Omental fat pad (tissue), 3 donors: ENCODE measurements at regions not wholly inside any gene's neighbourhood (a gene's known extent, or its start where the extent isn't known, plus 50 kb on each side); places are given as distances from the start of the nearest gene placed in this dataset.

Experiments used
- ATAC-seq: fragments of 150-250 bp; one replicate; pipeline ENCODE4 v1.9.1; 2016; ENCODE audit warnings: mild to moderate bottlenecking, moderate library complexity; ENCODE audit not compliant: low FRiP score
- DNase-seq: peaks from one replicate; pipeline ENCODE4 v3.0.0-alpha.2; 2019; ENCODE audit warnings: low spot score
- TF ChIP-seq, protein P1 (sequence below), 3 donors: fragments of 450-650 bp; IDR thresholded peaks; one replicate each; pipeline ENCODE4 v1.5.1; 2016 to 2017; ENCODE audit warnings: antibody characterized with exemption in 3 of 3, mild to moderate bottlenecking in 3 of 3, moderate library complexity in 2 of 3

DNA sequence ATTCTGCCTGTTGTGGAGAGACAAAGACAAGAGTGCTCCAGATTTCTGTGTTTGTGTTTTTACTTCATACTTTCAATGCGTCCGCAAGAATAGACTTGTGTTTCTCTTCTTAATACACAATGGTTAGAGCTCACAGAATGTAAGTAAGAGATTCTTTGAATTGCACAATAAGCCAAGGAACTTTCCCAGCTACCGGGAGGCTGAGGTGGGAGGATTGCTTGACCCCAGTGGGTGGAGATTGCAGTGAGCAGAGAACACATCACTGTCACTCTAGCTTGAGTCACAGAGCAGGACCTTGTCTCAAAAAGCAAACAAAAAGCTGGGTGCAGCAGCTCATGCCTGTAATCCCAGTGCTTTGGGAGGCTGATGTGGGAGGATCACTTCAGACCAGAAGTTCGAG, 250.7 kb upstream of the MYO3A start:
- no peak for ATAC-seq
- no peak for DNase-seq
- TF ChIP-seq, protein P1, sequence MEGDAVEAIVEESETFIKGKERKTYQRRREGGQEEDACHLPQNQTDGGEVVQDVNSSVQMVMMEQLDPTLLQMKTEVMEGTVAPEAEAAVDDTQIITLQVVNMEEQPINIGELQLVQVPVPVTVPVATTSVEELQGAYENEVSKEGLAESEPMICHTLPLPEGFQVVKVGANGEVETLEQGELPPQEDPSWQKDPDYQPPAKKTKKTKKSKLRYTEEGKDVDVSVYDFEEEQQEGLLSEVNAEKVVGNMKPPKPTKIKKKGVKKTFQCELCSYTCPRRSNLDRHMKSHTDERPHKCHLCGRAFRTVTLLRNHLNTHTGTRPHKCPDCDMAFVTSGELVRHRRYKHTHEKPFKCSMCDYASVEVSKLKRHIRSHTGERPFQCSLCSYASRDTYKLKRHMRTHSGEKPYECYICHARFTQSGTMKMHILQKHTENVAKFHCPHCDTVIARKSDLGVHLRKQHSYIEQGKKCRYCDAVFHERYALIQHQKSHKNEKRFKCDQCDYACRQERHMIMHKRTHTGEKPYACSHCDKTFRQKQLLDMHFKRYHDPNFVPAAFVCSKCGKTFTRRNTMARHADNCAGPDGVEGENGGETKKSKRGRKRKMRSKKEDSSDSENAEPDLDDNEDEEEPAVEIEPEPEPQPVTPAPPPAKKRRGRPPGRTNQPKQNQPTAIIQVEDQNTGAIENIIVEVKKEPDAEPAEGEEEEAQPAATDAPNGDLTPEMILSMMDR (IDR thresholded peaks at IDR 0.05) = no peak

DNA sequence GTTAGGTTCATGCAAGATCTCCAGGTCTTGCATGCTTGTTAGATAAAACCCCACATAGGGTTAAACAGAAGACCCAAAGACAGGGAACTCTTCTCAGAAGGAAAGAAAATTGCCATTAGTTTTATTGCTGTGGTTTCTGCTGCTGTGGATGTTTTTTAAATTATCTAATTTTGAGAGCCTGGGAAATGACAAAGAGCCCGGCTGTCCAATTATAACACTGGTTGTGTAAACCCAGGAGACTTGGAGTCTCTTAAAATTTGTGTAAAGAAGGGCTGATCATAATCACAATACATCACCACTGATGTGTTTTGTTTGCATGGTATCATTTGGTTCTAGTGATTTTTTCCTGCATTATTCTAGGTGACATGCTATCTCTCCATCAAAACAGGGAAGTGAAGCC, 246.5 kb upstream of the MYO3A start:
- TF ChIP-seq, protein P1 (IDR thresholded peaks at IDR 0.05) = no peak
- no peak for DNase-seq
- no peak for ATAC-seq

GRCh38 chr10:25689346-25690100, 244.5 kb upstream of the MYO3A start:
- TF ChIP-seq, protein P1 (IDR thresholded peaks at IDR 0.05) = no peak
- no peak for ATAC-seq

DNA sequence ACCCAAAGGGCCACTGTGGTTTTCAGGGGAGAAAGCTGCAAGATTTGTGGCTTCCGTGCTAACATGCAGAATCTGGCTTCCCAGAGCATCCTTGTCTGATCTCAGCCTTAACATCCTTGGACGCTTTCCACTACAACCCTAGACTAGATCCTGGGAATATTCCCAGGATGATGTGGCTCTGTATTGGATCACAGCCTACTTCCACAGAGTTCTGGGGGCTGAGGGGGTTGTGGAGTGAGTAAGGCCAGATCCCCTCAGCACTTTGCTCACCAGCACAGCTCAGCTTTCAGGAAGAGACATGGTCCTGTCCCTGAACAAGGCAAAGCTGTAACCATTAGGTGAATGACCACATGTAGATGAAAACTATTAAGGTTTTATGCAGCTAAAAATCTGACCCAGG, 241.3 kb upstream of the MYO3A start:
- DNase-seq (no peak), ATAC-seq (no peak)
- TF ChIP-seq, protein P1 (IDR thresholded peaks at IDR 0.05) = no peak

More at GRCh38 chr10:25689346-25690100, 244.5 kb upstream of the MYO3A start:
- no peak for DNase-seq

DNA sequence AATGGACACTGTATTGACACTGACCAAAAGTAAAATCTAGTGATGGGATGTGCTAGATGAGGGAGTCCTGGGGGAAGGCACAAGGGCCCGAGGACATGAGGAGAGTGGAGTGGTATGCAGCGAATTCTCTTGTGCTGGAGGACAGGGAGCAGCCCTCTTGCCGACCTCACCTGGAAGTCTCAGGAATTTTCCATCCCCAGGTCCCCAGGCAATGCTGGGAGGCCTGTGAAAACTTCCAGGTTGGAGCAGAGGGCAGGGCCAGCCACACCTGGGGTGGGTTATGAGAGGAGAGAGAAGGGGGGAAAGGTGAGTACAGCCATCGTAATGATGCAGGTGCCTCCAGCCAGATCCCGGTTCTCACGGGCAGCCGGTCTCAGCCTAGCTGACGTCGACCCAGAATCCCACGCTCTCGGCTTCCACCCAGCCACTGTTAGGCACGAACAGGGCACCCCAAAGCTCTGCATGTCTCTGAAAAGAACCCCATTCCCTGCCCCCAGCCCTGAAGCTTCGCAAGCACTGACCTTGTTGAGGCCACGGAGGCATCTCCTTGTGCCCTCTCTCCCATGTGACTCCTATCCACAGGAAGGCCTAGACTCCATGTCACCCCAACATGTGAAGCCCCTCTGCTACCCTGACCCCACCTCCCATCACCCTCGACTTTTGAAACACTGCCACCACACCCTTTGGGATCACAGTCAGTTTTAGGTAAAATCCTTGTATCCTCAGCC, 239.7 kb upstream of the MYO3A start:
- TF ChIP-seq, protein P1 (IDR thresholded peaks at IDR 0.05) = no peak
- ATAC-seq = no peak
- no peak for DNase-seq

DNA sequence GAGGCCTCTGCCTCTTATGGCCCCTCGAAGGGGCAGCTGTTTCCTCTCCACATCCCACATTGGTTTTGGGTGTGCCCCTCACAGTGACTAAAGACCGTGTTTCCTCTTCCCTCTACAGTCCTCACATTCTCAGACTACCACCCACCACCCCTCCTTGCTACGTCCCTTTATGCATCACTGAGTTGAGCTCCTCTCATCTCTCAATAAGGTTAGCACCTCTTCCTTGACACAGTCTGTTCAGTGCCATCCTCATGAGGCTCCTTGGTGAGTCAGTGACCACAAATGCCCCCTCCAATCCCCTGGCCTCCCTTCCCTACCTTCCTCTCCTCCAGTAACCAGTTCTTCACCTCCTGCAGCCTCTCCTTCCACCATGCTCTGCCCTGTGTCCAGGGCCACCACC, 239.1 kb upstream of the MYO3A start:
- ATAC-seq = no peak
- TF ChIP-seq, protein P1 (IDR thresholded peaks at IDR 0.05) = no peak
- DNase-seq = no peak

- no peak for ATAC-seq
- no peak for DNase-seq
- TF ChIP-seq, protein P1 (IDR thresholded peaks at IDR 0.05) = no peak
Measured at GRCh38 chr10:25695586-25695985, 238.4 kb upstream of the MYO3A start.
